ENCODE measurements at regions not wholly inside any gene's neighbourhood (a gene's known extent, or its start where the extent isn't known, plus 50 kb on each side); places are given as distances from the start of the nearest gene placed in this dataset.
"Not testable (repeated sequence)": the region's sequence is repeated elsewhere in the genome, so short reads cannot be mapped to it uniquely, and the experiment has no call there.

GRCh38 chr7:39758234-39758970 is 135.0 kb downstream of the RALA start:
- no peak for DNase-seq

GRCh38 chr7:39761449-39761848 is 138.1 kb downstream of the RALA start:
- DNase-seq = no peak

- not testable (repeated sequence) for DNase-seq
Measured at GRCh38 chr7:39762466-39762865, 139.1 kb downstream of the RALA start.

GRCh38 chr7:39762881-39763280 is 139.5 kb downstream of the RALA start:
- DNase-seq = not testable (repeated sequence)

- not testable (repeated sequence) for DNase-seq
Measured at GRCh38 chr7:39765833-39766232, 142.5 kb downstream of the RALA start.

- DNase-seq = not testable (repeated sequence)
Measured at GRCh38 chr7:39768439-39768838, 145.1 kb downstream of the RALA start.

GRCh38 chr7:39774341-39774851 is 151.0 kb downstream of the RALA start:
- not testable (repeated sequence) for DNase-seq

GRCh38 chr7:39781557-39781956 is 158.2 kb downstream of the RALA start:
- DNase-seq = not testable (repeated sequence)

- DNase-seq = not testable (repeated sequence)
Measured at GRCh38 chr7:39786440-39786839, 163.1 kb downstream of the RALA start.

GRCh38 chr7:39791035-39791434 is 159.0 kb upstream of the CDK13 start:
- DNase-seq = not testable (repeated sequence)

- not testable (repeated sequence) for DNase-seq
Measured at GRCh38 chr7:39791911-39792310, 158.1 kb upstream of the CDK13 start.

GRCh38 chr7:39793026-39793425 is 157.0 kb upstream of the CDK13 start:
- DNase-seq = not testable (repeated sequence)

GRCh38 chr7:39793851-39794250 is 156.2 kb upstream of the CDK13 start:
- DNase-seq = not testable (repeated sequence)

- not testable (repeated sequence) for DNase-seq
Measured at GRCh38 chr7:39796947-39797346, 153.1 kb upstream of the CDK13 start.

- not testable (repeated sequence) for DNase-seq
Measured at GRCh38 chr7:39798077-39798476, 152.0 kb upstream of the CDK13 start.

- DNase-seq = no peak
Measured at GRCh38 chr7:39808796-39809481, 141.1 kb upstream of the CDK13 start.

- no peak for DNase-seq
Measured at GRCh38 chr7:39810204-39810642, 139.8 kb upstream of the CDK13 start.

- DNase-seq = no peak
Measured at GRCh38 chr7:39810710-39811109, 139.3 kb upstream of the CDK13 start.

GRCh38 chr7:39811161-39811614 is 138.9 kb upstream of the CDK13 start:
- DNase-seq = no peak

GRCh38 chr7:39816462-39817060 is 133.5 kb upstream of the CDK13 start:
- DNase-seq = no peak

- DNase-seq = no peak
Measured at GRCh38 chr7:39819514-39819913, 130.5 kb upstream of the CDK13 start.

- DNase-seq = no peak
Measured at GRCh38 chr7:39824456-39825200, 125.4 kb upstream of the CDK13 start.

All from T-helper 9 cell (primary cell).